SU-DHL-6 (cell line): ENCODE measurements at regions not wholly inside any gene's neighbourhood (a gene's known extent, or its start where the extent isn't known, plus 50 kb on each side); places are given as distances from the start of the nearest gene placed in this dataset.

ENCODE experiments used
- H2AFZ ChIP-seq: fragments of 200-600 bp; sonication (generic); 2 replicates; pipeline ENCODE4 v1.6.1; 2014; ENCODE audit warnings: low read depth, mild to moderate bottlenecking, moderate library complexity, mixed read lengths, antibody characterized with exemption, low read length; ENCODE audit not compliant: severe bottlenecking
- H3F3A ChIP-seq: fragments of 200-600 bp; shearing (Covaris generic); 2 replicates; pipeline ENCODE4 v1.6.0; 2016; ENCODE audit warnings: antibody characterized with exemption, mild to moderate bottlenecking; ENCODE audit not compliant: insufficient read depth
- H3K27ac ChIP-seq: fragments of 200-600 bp; sonication (generic); 2 replicates; pipeline ENCODE4 v1.5.1; 2016; ENCODE audit warnings: low read depth, mild to moderate bottlenecking, low read length, moderate library complexity, mixed read lengths
- H3K27me3 ChIP-seq: fragments of 200-600 bp; sonication (generic), shearing (Covaris generic); 2 replicates; pipeline ENCODE4 v1.6.0; 2014; ENCODE audit warnings: mild to moderate bottlenecking, low read length
- H3K36me3 ChIP-seq: fragments of 200-600 bp; sonication (generic); 2 replicates; pipeline ENCODE4 v1.6.1; 2014; ENCODE audit warnings: mild to moderate bottlenecking, low read length, mixed read lengths
- H3K4me2 ChIP-seq: fragments of 300-600, 200-600 bp; shearing (Covaris generic), sonication (generic); 2 replicates; pipeline ENCODE4 v1.6.0; 2014; ENCODE audit warnings: low read length, low read depth, mild to moderate bottlenecking; ENCODE audit not compliant: poor library complexity, severe bottlenecking
- H3K4me3 ChIP-seq: fragments of 200-600 bp; sonication (generic); 2 replicates; pipeline ENCODE4 v1.5.1; 2014; ENCODE audit warnings: antibody characterized with exemption, low read length, mild to moderate bottlenecking, mixed read lengths; ENCODE audit not compliant: insufficient read depth, poor library complexity, severe bottlenecking
- H3K79me2 ChIP-seq: fragments of 200-600 bp; sonication (generic); 2 replicates; pipeline ENCODE4 v1.6.1; 2014; ENCODE audit warnings: mild to moderate bottlenecking, low read length, moderate library complexity; ENCODE audit not compliant: insufficient read depth
- H3K9ac ChIP-seq: fragments of 200-600 bp; sonication (generic); 2 replicates; pipeline ENCODE4 v1.7.0; 2014; ENCODE audit warnings: mild to moderate bottlenecking, low read length
- H3K9me2 ChIP-seq: fragments of 200-600 bp; sonication (generic); replicated peaks from 2 replicates; pipeline ENCODE4 v1.6.1; 2014; ENCODE audit warnings: low read length; ENCODE audit not compliant: insufficient read depth
- H3K9me3 ChIP-seq: fragments of 200-600 bp; sonication (generic); 2 replicates; pipeline ENCODE4 v1.6.1; 2014; ENCODE audit warnings: low read length, mixed read lengths; ENCODE audit not compliant: insufficient read depth
- H4K20me1 ChIP-seq: fragments of 200-600 bp; sonication (generic); 2 replicates; pipeline ENCODE4 v1.6.1; 2014; ENCODE audit warnings: low read depth, mild to moderate bottlenecking, antibody characterized with exemption, low read length, moderate library complexity, mixed read lengths
- CTCF ChIP-seq: fragments of 200-600 bp; sonication (generic); IDR thresholded peaks from one replicate; pipeline ENCODE4 v1.5.1; 2017; ENCODE audit warnings: antibody characterized with exemption, mild to moderate bottlenecking, low read length, moderate library complexity; ENCODE audit not compliant: insufficient read depth, poor library complexity, severe bottlenecking
- EZH2phosphoT487 ChIP-seq: fragments of 200-600 bp; sonication (generic), shearing (Covaris generic); conservative IDR thresholded peaks from 2 replicates; pipeline ENCODE4 v1.6.1; 2018; ENCODE audit warnings: mild to moderate bottlenecking, antibody characterized with exemption, low read length, moderate library complexity, mixed read lengths

DNA sequence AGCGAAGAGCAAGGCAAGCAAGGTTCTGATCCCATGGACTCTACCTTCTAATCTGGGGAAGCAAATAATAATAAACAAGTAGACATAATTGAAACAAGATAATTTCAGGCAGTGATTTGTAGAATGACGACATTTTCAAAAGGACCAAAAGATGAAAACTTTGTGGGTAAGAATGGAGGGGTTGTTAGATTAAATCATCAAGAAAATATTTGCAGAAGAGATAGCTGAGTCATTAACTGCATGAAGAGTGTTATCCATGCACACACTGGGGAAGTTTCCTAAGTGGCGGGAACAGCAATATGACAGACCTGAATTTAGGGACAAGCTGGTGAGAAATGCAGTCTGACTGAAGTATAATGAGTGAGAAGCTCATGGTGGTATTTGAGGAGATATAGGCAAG, 583.1 kb upstream of the RGS18 start:
- H2AFZ ChIP-seq = peak overlapping the region; percentile 10
- no peaks in the 10 kb centered on the region for H3K36me3 ChIP-seq
- H3K27ac ChIP-seq = no peak overlapping the region

DNA sequence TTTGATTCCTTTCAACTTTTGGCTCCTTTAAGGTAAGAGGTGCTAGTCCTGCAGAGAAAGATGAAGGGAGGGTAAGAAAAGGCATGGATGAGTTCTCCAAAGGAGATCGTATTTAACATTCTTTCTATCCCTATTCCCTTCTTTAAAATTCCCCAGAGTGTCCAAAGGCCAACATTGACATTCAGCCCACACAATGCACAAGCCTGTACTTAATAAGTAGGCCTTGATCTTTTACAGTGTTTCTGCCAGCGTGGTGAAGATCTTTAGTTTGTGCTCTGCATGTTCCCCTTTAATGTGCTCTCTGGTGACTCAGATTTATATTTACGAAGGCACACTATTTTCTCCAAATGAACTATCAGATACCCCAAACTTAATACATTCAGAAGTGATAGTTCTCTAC, 582.5 kb upstream of the RGS18 start:
- Histone ChIP-seq H3K4me3 (no peak overlapping the region), H3K4me2 (no peak overlapping the region), H3K9me3 (no peaks in the 10 kb centered on the region), H3K9ac (no peak overlapping the region), H4K20me1 (no peaks in the 10 kb centered on the region), H2AFZ (peak overlapping the region; percentile 10), H3F3A (no peaks in the 10 kb centered on the region), H3K27ac (no peak overlapping the region), H3K27me3 (no peaks in the 10 kb centered on the region), H3K36me3 (no peaks in the 10 kb centered on the region), H3K79me2 (no peaks in the 10 kb centered on the region), H3K9me2 (no peaks in the 10 kb centered on the region)
- no peak for TF ChIP-seq EZH2phosphoT487
- no peak for TF ChIP-seq CTCF

More for the DNA sequence above, 583.1 kb upstream of the RGS18 start:
- no peak overlapping the region for H3K9ac ChIP-seq
- no peaks in the 10 kb centered on the region for H4K20me1 ChIP-seq
- no peak for TF ChIP-seq CTCF
- TF ChIP-seq EZH2phosphoT487 = no peak
- no peak overlapping the region for H3K4me3 ChIP-seq
- H3K9me3 ChIP-seq = no peaks in the 10 kb centered on the region
- no peaks in the 10 kb centered on the region for H3K9me2 ChIP-seq
- no peaks in the 10 kb centered on the region for H3K27me3 ChIP-seq
- H3K4me2 ChIP-seq = no peak overlapping the region
- no peaks in the 10 kb centered on the region for H3K79me2 ChIP-seq
- H3F3A ChIP-seq = no peaks in the 10 kb centered on the region

- no peaks in the 10 kb centered on the region for H3K9me3 ChIP-seq
- no peak overlapping the region for H3K9ac ChIP-seq
- no peaks in the 10 kb centered on the region for H3K79me2 ChIP-seq
- no peaks in the 10 kb centered on the region for H3K9me2 ChIP-seq
- H3F3A ChIP-seq = no peaks in the 10 kb centered on the region
- no peak overlapping the region for H2AFZ ChIP-seq
- H3K4me3 ChIP-seq = no peak overlapping the region
- H3K36me3 ChIP-seq = no peaks in the 10 kb centered on the region
- H3K27ac ChIP-seq = no peak overlapping the region
- H3K27me3 ChIP-seq = no peaks in the 10 kb centered on the region
- no peak for TF ChIP-seq CTCF
- TF ChIP-seq EZH2phosphoT487 = no peak
- no peaks in the 10 kb centered on the region for H4K20me1 ChIP-seq
- H3K4me2 ChIP-seq = no peak overlapping the region
Measured at GRCh38 chr1:191577213-191577612, 581.0 kb upstream of the RGS18 start.

DNA sequence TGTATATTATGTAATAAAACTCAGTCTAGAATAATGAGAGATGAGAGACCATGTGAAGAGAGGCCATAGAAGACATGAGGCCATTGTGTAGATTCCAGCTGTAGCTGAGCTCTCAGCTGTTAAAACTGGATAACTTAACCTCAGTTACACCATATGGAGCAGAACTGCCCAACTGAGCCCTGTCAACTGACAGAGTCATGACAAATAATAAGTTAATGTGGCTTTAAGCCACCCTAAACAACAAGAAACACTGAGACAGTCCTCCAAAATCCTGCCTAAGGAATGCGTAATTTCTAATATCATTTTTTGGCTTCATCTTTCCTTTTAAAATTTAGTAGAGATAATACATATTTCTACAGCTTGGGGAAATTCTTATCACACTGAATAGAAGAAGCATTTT, 580.0 kb upstream of the RGS18 start:
- H3K79me2 ChIP-seq = no peaks in the 10 kb centered on the region
- H4K20me1 ChIP-seq = no peaks in the 10 kb centered on the region
- no peak overlapping the region for H2AFZ ChIP-seq
- no peak overlapping the region for H3K4me3 ChIP-seq
- no peaks in the 10 kb centered on the region for H3K9me3 ChIP-seq
- TF ChIP-seq EZH2phosphoT487 (no peak), CTCF (no peak)
- no peak overlapping the region for H3K27ac ChIP-seq
- no peaks in the 10 kb centered on the region for H3K9me2 ChIP-seq
- no peaks in the 10 kb centered on the region for H3K36me3 ChIP-seq
- no peaks in the 10 kb centered on the region for H3F3A ChIP-seq
- no peaks in the 10 kb centered on the region for H3K27me3 ChIP-seq
- no peak overlapping the region for H3K9ac ChIP-seq
- no peak overlapping the region for H3K4me2 ChIP-seq
